Activated CD4-positive, alpha-beta T cell treated with anti-CD3 and anti-CD28 coated beads, Interleukin-2, amount 50 U/mL, for 24 hours (primary cell): ENCODE measurements at regions not wholly inside any gene's neighbourhood (a gene's known extent, or its start where the extent isn't known, plus 50 kb on each side); places are given as distances from the start of the nearest gene placed in this dataset.

ENCODE experiments used
- DNase-seq, 2 donors: peaks; one replicate each; pipeline ENCODE4 v3.0.0-alpha.2; 2020; ENCODE audit warnings: low read depth in 1 of 2, low spot score in 1 of 2

GRCh38 chr5:155290937-155291336, 277.4 kb downstream of the KIF4B start:
- DNase-seq = no peak

- DNase-seq = no peak
These were observed 280.1 kb downstream of the KIF4B start for GRCh38 chr5:155293605-155294178.

GRCh38 chr5:155295111-155295510, 281.6 kb downstream of the KIF4B start:
- DNase-seq = no peak

GRCh38 chr5:155299386-155300005, 285.9 kb downstream of the KIF4B start:
- no peak for DNase-seq

GRCh38 chr5:155303120-155303519, 289.6 kb downstream of the KIF4B start:
- DNase-seq = no peak

GRCh38 chr5:155307229-155307628, 293.7 kb downstream of the KIF4B start:
- DNase-seq = no peak

- DNase-seq = no peak
These were observed 294.7 kb downstream of the KIF4B start for GRCh38 chr5:155308289-155308688.

- DNase-seq = no peak
These were observed 295.6 kb downstream of the KIF4B start for GRCh38 chr5:155309021-155309746.

- DNase-seq = no peak
These were observed 298.2 kb downstream of the KIF4B start for GRCh38 chr5:155311721-155312120.

GRCh38 chr5:155313518-155313917, 300.0 kb downstream of the KIF4B start:
- no peak for DNase-seq

- no peak for DNase-seq
These were observed 302.6 kb downstream of the KIF4B start for GRCh38 chr5:155316070-155316714.

GRCh38 chr5:155332618-155333017, 319.1 kb downstream of the KIF4B start:
- no peak for DNase-seq

GRCh38 chr5:155342956-155343355, 329.4 kb downstream of the KIF4B start:
- DNase-seq = no peak

- DNase-seq = no peak
These were observed 329.9 kb downstream of the KIF4B start for GRCh38 chr5:155343468-155343867.

GRCh38 chr5:155353231-155353630, 339.7 kb downstream of the KIF4B start:
- no peak for DNase-seq

GRCh38 chr5:155366096-155366495, 352.5 kb downstream of the KIF4B start:
- DNase-seq = no peak

GRCh38 chr5:155367841-155368240, 354.3 kb downstream of the KIF4B start:
- no peak for DNase-seq

- no peak for DNase-seq
These were observed 354.9 kb downstream of the KIF4B start for GRCh38 chr5:155368490-155368889.

GRCh38 chr5:155380480-155380879, 366.9 kb downstream of the KIF4B start:
- DNase-seq = no peak

- no peak for DNase-seq
These were observed 368.1 kb downstream of the KIF4B start for GRCh38 chr5:155381654-155382053.

- DNase-seq = no peak
These were observed 375.9 kb downstream of the KIF4B start for GRCh38 chr5:155389498-155389897.

- DNase-seq = no peak
These were observed 381.2 kb downstream of the KIF4B start for GRCh38 chr5:155394727-155395126.
